ENCODE measurements at regions not wholly inside any gene's neighbourhood (a gene's known extent, or its start where the extent isn't known, plus 50 kb on each side); places are given as distances from the start of the nearest gene placed in this dataset.

GRCh38 chr13:110779022-110779421 is 65.5 kb downstream of the ING1 start:
- no peak for DNase-seq
- TF ChIP-seq, protein P1, sequence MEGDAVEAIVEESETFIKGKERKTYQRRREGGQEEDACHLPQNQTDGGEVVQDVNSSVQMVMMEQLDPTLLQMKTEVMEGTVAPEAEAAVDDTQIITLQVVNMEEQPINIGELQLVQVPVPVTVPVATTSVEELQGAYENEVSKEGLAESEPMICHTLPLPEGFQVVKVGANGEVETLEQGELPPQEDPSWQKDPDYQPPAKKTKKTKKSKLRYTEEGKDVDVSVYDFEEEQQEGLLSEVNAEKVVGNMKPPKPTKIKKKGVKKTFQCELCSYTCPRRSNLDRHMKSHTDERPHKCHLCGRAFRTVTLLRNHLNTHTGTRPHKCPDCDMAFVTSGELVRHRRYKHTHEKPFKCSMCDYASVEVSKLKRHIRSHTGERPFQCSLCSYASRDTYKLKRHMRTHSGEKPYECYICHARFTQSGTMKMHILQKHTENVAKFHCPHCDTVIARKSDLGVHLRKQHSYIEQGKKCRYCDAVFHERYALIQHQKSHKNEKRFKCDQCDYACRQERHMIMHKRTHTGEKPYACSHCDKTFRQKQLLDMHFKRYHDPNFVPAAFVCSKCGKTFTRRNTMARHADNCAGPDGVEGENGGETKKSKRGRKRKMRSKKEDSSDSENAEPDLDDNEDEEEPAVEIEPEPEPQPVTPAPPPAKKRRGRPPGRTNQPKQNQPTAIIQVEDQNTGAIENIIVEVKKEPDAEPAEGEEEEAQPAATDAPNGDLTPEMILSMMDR (IDR thresholded peaks at IDR 0.05) = no peak
- H3K27me3 ChIP-seq = no peaks in the 10 kb centered on the region
- peaks cover 0 to 9% of the 10 kb centered on the region in 2 donors for H3K9me3 ChIP-seq
- no peak for ATAC-seq
- intact Hi-C loops (cut with DNase I) = no loop called here
- H3K4me3 ChIP-seq = no peak overlapping the region
- no peaks in the 10 kb centered on the region for H3K36me3 ChIP-seq
- H3K27ac ChIP-seq = no peak overlapping the region
- H3K4me1 ChIP-seq = no peaks in the 10 kb centered on the region

- DNase-seq (no peak), ATAC-seq (no peak)
- H3K27me3 ChIP-seq = no peaks in the 10 kb centered on the region
- intact Hi-C loops (cut with DNase I) = no loop called here
- no peaks in the 10 kb centered on the region for H3K4me1 ChIP-seq
- TF ChIP-seq, protein P1 (IDR thresholded peaks at IDR 0.05) = no peak
- no peaks in the 10 kb centered on the region for H3K36me3 ChIP-seq
- no peak overlapping the region for H3K4me3 ChIP-seq
- no peak overlapping the region for H3K27ac ChIP-seq
- H3K9me3 ChIP-seq = peaks cover 0 to 9% of the 10 kb centered on the region in 2 donors
Measured at GRCh38 chr13:110780422-110780821, 66.9 kb downstream of the ING1 start.

DNA sequence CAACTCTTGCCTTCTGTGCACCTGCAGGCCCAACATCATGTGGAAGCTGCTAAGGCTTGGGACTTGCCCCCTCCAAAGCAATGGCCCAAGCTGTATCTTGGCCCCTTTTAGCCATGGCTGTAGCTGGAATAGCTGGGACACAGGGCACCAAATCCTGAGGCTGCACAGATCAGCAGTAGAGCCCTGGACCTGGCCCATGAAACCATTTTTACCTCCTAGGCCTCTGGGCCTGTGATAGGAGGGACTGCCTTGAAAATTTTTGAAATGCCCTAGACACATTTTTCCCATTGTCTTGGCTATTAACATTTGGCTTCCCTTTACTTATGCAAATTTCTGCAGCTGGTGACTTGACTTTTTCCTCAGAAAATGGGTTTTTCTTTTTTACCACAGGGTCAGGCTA is 68.7 kb downstream of the ING1 start:
- H3K4me3 ChIP-seq = no peak overlapping the region
- H3K27ac ChIP-seq = no peak overlapping the region
- TF ChIP-seq, protein P1 (IDR thresholded peaks at IDR 0.05) = no peak
- H3K36me3 ChIP-seq = no peaks in the 10 kb centered on the region
- H3K4me1 ChIP-seq = no peaks in the 10 kb centered on the region
- H3K27me3 ChIP-seq = no peaks in the 10 kb centered on the region
- H3K9me3 ChIP-seq = peaks cover 0 to 9% of the 10 kb centered on the region in 2 donors
- DNase-seq = no peak
- ATAC-seq = no peak
- intact Hi-C loops (cut with DNase I) = no loop called here

GRCh38 chr13:110784704-110785103 is 71.2 kb downstream of the ING1 start:
- DNase-seq = no peak
- intact Hi-C loops (cut with DNase I) = no loop called here
- H3K36me3 ChIP-seq = no peaks in the 10 kb centered on the region
- H3K27me3 ChIP-seq = no peaks in the 10 kb centered on the region
- ATAC-seq = no peak
- H3K9me3 ChIP-seq = peaks cover 0 to 9% of the 10 kb centered on the region in 2 donors
- H3K4me1 ChIP-seq = no peaks in the 10 kb centered on the region
- H3K27ac ChIP-seq = no peak overlapping the region
- TF ChIP-seq, protein P1 (IDR thresholded peaks at IDR 0.05) = no peak
- H3K4me3 ChIP-seq = no peak overlapping the region

- intact Hi-C loops (cut with DNase I) = no loop called here
- TF ChIP-seq, protein P1 (IDR thresholded peaks at IDR 0.05) = no peak
- H3K27ac ChIP-seq = no peak overlapping the region
- peaks cover 0 to 32% of the 10 kb centered on the region in 2 donors for H3K9me3 ChIP-seq
- ATAC-seq (no peak), DNase-seq (no peak)
- no peaks in the 10 kb centered on the region for H3K27me3 ChIP-seq
- H3K36me3 ChIP-seq = no peaks in the 10 kb centered on the region
- H3K4me3 ChIP-seq = no peak overlapping the region
- H3K4me1 ChIP-seq = no peaks in the 10 kb centered on the region
Measured at GRCh38 chr13:110788778-110789177, 75.3 kb downstream of the ING1 start.
